ENCODE measurements at regions not wholly inside any gene's neighbourhood (a gene's known extent, or its start where the extent isn't known, plus 50 kb on each side); places are given as distances from the start of the nearest gene placed in this dataset.

GRCh38 chr3:162302983-162303624, 806.5 kb downstream of the OTOL1 start:
- no peak for DNase-seq (ENCODE audit: low read depth)
- no peak overlapping the region for H3K4me3 ChIP-seq (ENCODE audit: low read length)
- no peak for TF ChIP-seq CTCF (conservative IDR thresholded peaks at IDR 0.05; ENCODE audit: low read depth, low read length)

GRCh38 chr3:162317046-162317445, 820.4 kb downstream of the OTOL1 start:
- no peak for TF ChIP-seq CTCF (conservative IDR thresholded peaks at IDR 0.05; ENCODE audit: low read depth, low read length)
- H3K4me3 ChIP-seq (ENCODE audit: low read length), result no peak overlapping the region
- DNase-seq (ENCODE audit: low read depth), result no peak

GRCh38 chr3:162328649-162329048, 832.0 kb downstream of the OTOL1 start:
- no peak for TF ChIP-seq CTCF (conservative IDR thresholded peaks at IDR 0.05; ENCODE audit: low read depth, low read length)
- DNase-seq (ENCODE audit: low read depth), result no peak
- no peak overlapping the region for H3K4me3 ChIP-seq (ENCODE audit: low read length)

GRCh38 chr3:162329514-162329913, 832.9 kb downstream of the OTOL1 start:
- no peak for TF ChIP-seq CTCF (conservative IDR thresholded peaks at IDR 0.05; ENCODE audit: low read depth, low read length)
- no peak overlapping the region for H3K4me3 ChIP-seq (ENCODE audit: low read length)
- no peak for DNase-seq (ENCODE audit: low read depth)

GRCh38 chr3:162332344-162332743, 835.7 kb downstream of the OTOL1 start:
- no peak for TF ChIP-seq CTCF (conservative IDR thresholded peaks at IDR 0.05; ENCODE audit: low read depth, low read length)
- DNase-seq (ENCODE audit: low read depth), result no peak

GRCh38 chr3:162334537-162334936, 837.9 kb downstream of the OTOL1 start:
- DNase-seq (ENCODE audit: low read depth), result no peak
- H3K4me3 ChIP-seq (ENCODE audit: low read length), result no peak overlapping the region
- TF ChIP-seq CTCF (conservative IDR thresholded peaks at IDR 0.05; ENCODE audit: low read depth, low read length), result no peak

More at GRCh38 chr3:162332344-162332743, 835.7 kb downstream of the OTOL1 start:
- H3K4me3 ChIP-seq (ENCODE audit: low read length), result no peak overlapping the region

GRCh38 chr3:162337630-162338029, 841.0 kb downstream of the OTOL1 start:
- TF ChIP-seq CTCF (conservative IDR thresholded peaks at IDR 0.05; ENCODE audit: low read depth, low read length), result no peak
- no peak overlapping the region for H3K4me3 ChIP-seq (ENCODE audit: low read length)
- DNase-seq (ENCODE audit: low read depth), result no peak
